ENCODE measurements at regions not wholly inside any gene's neighbourhood (a gene's known extent, or its start where the extent isn't known, plus 50 kb on each side); places are given as distances from the start of the nearest gene placed in this dataset.

DNA sequence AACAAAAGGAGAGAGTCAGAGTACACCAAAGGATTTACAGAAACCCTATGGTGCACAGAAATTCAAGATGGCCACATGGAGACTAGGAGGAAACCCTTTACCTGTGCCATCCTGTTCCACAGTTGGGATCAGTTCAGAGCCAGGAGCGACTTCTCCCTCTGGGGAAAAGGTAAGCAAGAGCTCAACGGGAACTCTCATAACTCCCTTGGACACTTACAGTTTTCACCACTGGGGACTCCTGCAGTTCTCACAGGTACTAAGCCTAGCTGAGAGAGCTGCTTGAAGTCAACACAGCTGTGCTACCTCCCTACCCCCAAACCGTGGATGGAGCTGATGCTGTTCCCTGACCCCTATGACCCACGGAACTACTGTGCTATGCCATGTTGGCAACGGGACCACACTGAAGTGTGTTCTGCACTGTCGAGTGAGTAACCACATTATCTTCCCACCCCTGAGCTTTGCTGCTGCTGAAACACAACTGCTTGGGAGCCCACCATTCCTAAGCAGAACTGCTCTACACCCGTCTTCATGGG lies 606.8 kb downstream of the GBE1 start:
- Histone ChIP-seq H3K36me3 (ENCODE audit: control insufficient read depth, insufficient read depth, low read length) (no peaks in the 10 kb centered on the region), H3K9me1 (ENCODE audit: control insufficient read depth, insufficient read depth, low read length) (no peaks in the 10 kb centered on the region), H3K4me3 (no peak overlapping the region), H3K27ac (ENCODE audit: extremely low read depth, low read depth, low read length) (no peak overlapping the region), H3K79me2 (ENCODE audit: control insufficient read depth, insufficient read depth, low read length) (no peaks in the 10 kb centered on the region), H3K27me3 (ENCODE audit: control insufficient read depth in 2 of 2, insufficient read depth in 2 of 2, low read length in 2 of 2) (no peaks in the 10 kb centered on the region), H4K20me1 (replicated peaks; ENCODE audit: control insufficient read depth, insufficient read depth, low read length) (no peaks in the 10 kb centered on the region), H3K4me1 (replicated peaks in 1 of 2; ENCODE audit: control insufficient read depth in 2 of 2, insufficient read depth in 2 of 2, low read length in 2 of 2) (no peaks in the 10 kb centered on the region), H3K4me2 (ENCODE audit: insufficient read depth, low read length) (no peak overlapping the region), H2AFZ (ENCODE audit: low read depth, low read length) (no peak overlapping the region), H3K9ac (ENCODE audit: insufficient read depth in 1 of 2, low read depth in 2 of 2, low read length in 2 of 2) (no peak overlapping the region), H3K9me3 (replicated peaks; ENCODE audit: control insufficient read depth, insufficient read depth, low read depth, low read length) (no peaks in the 10 kb centered on the region)
- ChIA-PET POLR2A (no interaction called here), CTCF (ENCODE audit: low intra/inter-chr PET ratio) (no interaction called here)
- ATAC-seq (no peak), FAIRE-seq (no peak), DNase-seq (ENCODE audit: extremely low read depth in 1 of 4, low spot score in 3 of 4) (no peak)
- intact Hi-C loops (cut with micrococcal nuclease): no loop called here
- 0% methylated on average over 6 of the region's 7 CpGs for WGBS (ENCODE audit: insufficient coverage, low coverage, missing lambda C conversion rate)
- in situ Hi-C loops (cut with MboI): no loop called here
- TF ChIP-seq, protein P1, sequence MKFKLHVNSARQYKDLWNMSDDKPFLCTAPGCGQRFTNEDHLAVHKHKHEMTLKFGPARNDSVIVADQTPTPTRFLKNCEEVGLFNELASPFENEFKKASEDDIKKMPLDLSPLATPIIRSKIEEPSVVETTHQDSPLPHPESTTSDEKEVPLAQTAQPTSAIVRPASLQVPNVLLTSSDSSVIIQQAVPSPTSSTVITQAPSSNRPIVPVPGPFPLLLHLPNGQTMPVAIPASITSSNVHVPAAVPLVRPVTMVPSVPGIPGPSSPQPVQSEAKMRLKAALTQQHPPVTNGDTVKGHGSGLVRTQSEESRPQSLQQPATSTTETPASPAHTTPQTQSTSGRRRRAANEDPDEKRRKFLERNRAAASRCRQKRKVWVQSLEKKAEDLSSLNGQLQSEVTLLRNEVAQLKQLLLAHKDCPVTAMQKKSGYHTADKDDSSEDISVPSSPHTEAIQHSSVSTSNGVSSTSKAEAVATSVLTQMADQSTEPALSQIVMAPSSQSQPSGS (CRISPR knock-in tag; IDR thresholded peaks at IDR 0.05): no peak
- TF ChIP-seq CBX3 (IDR thresholded peaks at IDR 0.05; ENCODE audit: borderline replicate concordance in 1 of 2, low read length in 2 of 2): no peak
- TF ChIP-seq ZNF584 (CRISPR knock-in tag; IDR thresholded peaks at IDR 0.05; ENCODE audit: low read depth): no peak
- TF ChIP-seq MED1 (CRISPR knock-in tag; IDR thresholded peaks at IDR 0.05; ENCODE audit: borderline replicate concordance): no peak
- TF ChIP-seq SOX6 (IDR thresholded peaks at IDR 0.05): no peak
- BruUV-seq (replicated peaks): no TSS peak

DNA sequence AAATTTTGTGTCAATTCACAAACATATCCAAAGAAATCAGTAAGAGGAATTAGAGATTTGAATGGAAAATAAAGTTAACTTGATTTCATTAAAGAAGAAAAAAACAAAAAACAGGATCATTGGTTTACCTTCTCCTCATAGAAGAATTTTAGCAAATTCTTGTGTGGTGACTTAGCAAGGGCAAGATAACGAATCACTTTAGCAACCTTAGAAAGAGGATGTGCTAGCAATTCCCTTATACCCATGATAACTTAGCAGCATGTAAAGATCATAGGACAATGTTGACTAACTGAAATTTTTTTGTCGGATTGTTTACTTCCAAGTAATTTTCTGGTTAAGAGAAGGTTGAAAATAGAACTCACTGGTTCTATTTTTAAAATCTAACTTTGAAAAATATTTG lies 609.3 kb downstream of the GBE1 start:
- no peak overlapping the region for H3K9ac ChIP-seq (ENCODE audit: insufficient read depth in 1 of 2, low read depth in 2 of 2, low read length in 2 of 2)
- intact Hi-C loops (cut with micrococcal nuclease): no loop called here
- TF ChIP-seq, protein P2, sequence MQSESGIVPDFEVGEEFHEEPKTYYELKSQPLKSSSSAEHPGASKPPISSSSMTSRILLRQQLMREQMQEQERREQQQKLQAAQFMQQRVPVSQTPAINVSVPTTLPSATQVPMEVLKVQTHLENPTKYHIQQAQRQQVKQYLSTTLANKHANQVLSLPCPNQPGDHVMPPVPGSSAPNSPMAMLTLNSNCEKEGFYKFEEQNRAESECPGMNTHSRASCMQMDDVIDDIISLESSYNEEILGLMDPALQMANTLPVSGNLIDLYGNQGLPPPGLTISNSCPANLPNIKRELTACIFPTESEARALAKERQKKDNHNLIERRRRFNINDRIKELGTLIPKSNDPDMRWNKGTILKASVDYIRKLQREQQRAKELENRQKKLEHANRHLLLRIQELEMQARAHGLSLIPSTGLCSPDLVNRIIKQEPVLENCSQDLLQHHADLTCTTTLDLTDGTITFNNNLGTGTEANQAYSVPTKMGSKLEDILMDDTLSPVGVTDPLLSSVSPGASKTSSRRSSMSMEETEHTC (IDR thresholded peaks at IDR 0.05): no peak
- TF ChIP-seq TFAM (CRISPR knock-in tag; conservative IDR thresholded peaks at IDR 0.05) (no peak), NFE2 (IDR thresholded peaks at IDR 0.05; ENCODE audit: low read depth) (no peak), RHOXF2B (CRISPR knock-in tag; conservative IDR thresholded peaks at IDR 0.05) (no peak), NFXL1 (CRISPR knock-in tag; IDR thresholded peaks at IDR 0.05) (no peak), SIN3A (IDR thresholded peaks at IDR 0.05; ENCODE audit: borderline replicate concordance in 2 of 2, control insufficient read depth in 1 of 2, low read depth in 2 of 2, low read length in 2 of 2) (no peak), NCOA4 (IDR thresholded peaks at IDR 0.05; ENCODE audit: partially characterized antibody) (no peak), MXI1 (IDR thresholded peaks at IDR 0.05; ENCODE audit: low read depth, low read length) (no peak)
- TF ChIP-seq, protein P3, sequence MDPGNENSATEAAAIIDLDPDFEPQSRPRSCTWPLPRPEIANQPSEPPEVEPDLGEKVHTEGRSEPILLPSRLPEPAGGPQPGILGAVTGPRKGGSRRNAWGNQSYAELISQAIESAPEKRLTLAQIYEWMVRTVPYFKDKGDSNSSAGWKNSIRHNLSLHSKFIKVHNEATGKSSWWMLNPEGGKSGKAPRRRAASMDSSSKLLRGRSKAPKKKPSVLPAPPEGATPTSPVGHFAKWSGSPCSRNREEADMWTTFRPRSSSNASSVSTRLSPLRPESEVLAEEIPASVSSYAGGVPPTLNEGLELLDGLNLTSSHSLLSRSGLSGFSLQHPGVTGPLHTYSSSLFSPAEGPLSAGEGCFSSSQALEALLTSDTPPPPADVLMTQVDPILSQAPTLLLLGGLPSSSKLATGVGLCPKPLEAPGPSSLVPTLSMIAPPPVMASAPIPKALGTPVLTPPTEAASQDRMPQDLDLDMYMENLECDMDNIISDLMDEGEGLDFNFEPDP (CRISPR knock-in tag; IDR thresholded peaks at IDR 0.05): no peak

More for the DNA sequence above, 609.3 kb downstream of the GBE1 start:
- H3K36me3 ChIP-seq (ENCODE audit: control insufficient read depth, insufficient read depth, low read length): no peaks in the 10 kb centered on the region
- WGBS (ENCODE audit: insufficient coverage, low coverage, missing lambda C conversion rate): 0% methylated on average over 2 of the region's 2 CpGs
- H3K9me1 ChIP-seq (ENCODE audit: control insufficient read depth, insufficient read depth, low read length): no peaks in the 10 kb centered on the region
- no peaks in the 10 kb centered on the region for H3K9me3 ChIP-seq (replicated peaks; ENCODE audit: control insufficient read depth, insufficient read depth, low read depth, low read length)
- no peaks in the 10 kb centered on the region for H4K20me1 ChIP-seq (replicated peaks; ENCODE audit: control insufficient read depth, insufficient read depth, low read length)
- ATAC-seq (no peak), FAIRE-seq (no peak), DNase-seq (ENCODE audit: extremely low read depth in 1 of 4, low spot score in 3 of 4) (no peak)
- no peak overlapping the region for H3K4me3 ChIP-seq
- no peaks in the 10 kb centered on the region for H3K79me2 ChIP-seq (ENCODE audit: control insufficient read depth, insufficient read depth, low read length)
- ChIA-PET POLR2A (no interaction called here), CTCF (ENCODE audit: low intra/inter-chr PET ratio) (no interaction called here)
- H3K4me1 ChIP-seq (replicated peaks in 1 of 2; ENCODE audit: control insufficient read depth in 2 of 2, insufficient read depth in 2 of 2, low read length in 2 of 2): no peaks in the 10 kb centered on the region
- H2AFZ ChIP-seq (ENCODE audit: low read depth, low read length): no peak overlapping the region
- no peaks in the 10 kb centered on the region for H3K27me3 ChIP-seq (ENCODE audit: control insufficient read depth in 2 of 2, insufficient read depth in 2 of 2, low read length in 2 of 2)
- no TSS peak for BruUV-seq (replicated peaks)
- in situ Hi-C loops (cut with MboI): no loop called here
- no peak overlapping the region for H3K4me2 ChIP-seq (ENCODE audit: insufficient read depth, low read length)
- H3K27ac ChIP-seq (ENCODE audit: extremely low read depth, low read depth, low read length): no peak overlapping the region

Measured in K562 (cell line).